ENCODE measurements at regions not wholly inside any gene's neighbourhood (a gene's known extent, or its start where the extent isn't known, plus 50 kb on each side); places are given as distances from the start of the nearest gene placed in this dataset.

GRCh38 chr7:53983480-53983879, 558.7 kb upstream of the VSTM2A start:
- TF ChIP-seq CTCF (IDR thresholded peaks at IDR 0.05) = no peak
- no peak for TF ChIP-seq GABPB1 (CRISPR knock-in tag; IDR thresholded peaks at IDR 0.05)
- TF ChIP-seq ZNF121 (CRISPR knock-in tag; IDR thresholded peaks at IDR 0.05) = no peak
- TF ChIP-seq JUN (CRISPR knock-in tag; IDR thresholded peaks at IDR 0.05) = no peak

Data from WTC11 (cell line).